Suprapubic skin (tissue), 3 donors: ENCODE measurements at regions not wholly inside any gene's neighbourhood (a gene's known extent, or its start where the extent isn't known, plus 50 kb on each side); places are given as distances from the start of the nearest gene placed in this dataset.

ENCODE experiments used
- CTCF ChIP-seq, 2 donors: fragments of 200-600 bp in 1 of 2; fragments of 450-650 bp in 1 of 2; sonication (generic) in 1 of 2; IDR thresholded peaks; one replicate each; pipeline ENCODE4 v1.5.1; 2016 to 2019; ENCODE audit warnings: antibody characterized with exemption in 2 of 2, mild to moderate bottlenecking in 1 of 2, moderate library complexity in 1 of 2
- POLR2A ChIP-seq, 2 donors: fragments of 450-650 bp; IDR thresholded peaks; one replicate each; pipeline ENCODE4 v1.6.1; 2017; ENCODE audit warnings: antibody characterized with exemption in 2 of 2, mild to moderate bottlenecking in 2 of 2, moderate library complexity in 2 of 2

GRCh38 chr12:89863968-89864367, 155.3 kb upstream of the ATP2B1 start:
- TF ChIP-seq CTCF (IDR thresholded peaks at IDR 0.05) (no peak), POLR2A (IDR thresholded peaks at IDR 0.05) (no peak)
